ENCODE measurements at regions not wholly inside any gene's neighbourhood (a gene's known extent, or its start where the extent isn't known, plus 50 kb on each side); places are given as distances from the start of the nearest gene placed in this dataset.
A peak's percentile ranks its signal among the peaks of the same experiment; 100 is the strongest.

GRCh38 chr21:38996355-38996754, 186.9 kb downstream of the PSMG1 start:
- no peak for DNase-seq

DNA sequence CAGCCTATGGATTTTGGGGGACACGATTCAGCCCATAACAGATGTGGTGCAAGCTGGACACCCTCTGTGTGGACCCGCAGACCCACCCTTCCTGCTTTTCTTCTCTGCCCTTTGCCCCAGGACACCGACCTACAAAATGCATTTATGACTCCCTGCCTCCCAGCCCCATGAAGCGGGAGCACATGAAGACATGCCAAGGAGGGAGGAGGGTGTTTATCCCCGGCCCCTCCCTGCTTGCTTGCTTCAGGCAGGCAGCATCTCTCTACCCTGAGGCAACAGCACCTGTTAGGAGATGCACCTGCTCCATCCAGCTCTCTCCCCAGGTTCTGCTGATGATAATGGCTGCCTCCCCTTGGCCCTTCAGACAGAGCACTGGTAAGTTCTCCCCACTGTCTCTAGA, 187.5 kb downstream of the PSMG1 start:
- DNase-seq: no peak

DNA sequence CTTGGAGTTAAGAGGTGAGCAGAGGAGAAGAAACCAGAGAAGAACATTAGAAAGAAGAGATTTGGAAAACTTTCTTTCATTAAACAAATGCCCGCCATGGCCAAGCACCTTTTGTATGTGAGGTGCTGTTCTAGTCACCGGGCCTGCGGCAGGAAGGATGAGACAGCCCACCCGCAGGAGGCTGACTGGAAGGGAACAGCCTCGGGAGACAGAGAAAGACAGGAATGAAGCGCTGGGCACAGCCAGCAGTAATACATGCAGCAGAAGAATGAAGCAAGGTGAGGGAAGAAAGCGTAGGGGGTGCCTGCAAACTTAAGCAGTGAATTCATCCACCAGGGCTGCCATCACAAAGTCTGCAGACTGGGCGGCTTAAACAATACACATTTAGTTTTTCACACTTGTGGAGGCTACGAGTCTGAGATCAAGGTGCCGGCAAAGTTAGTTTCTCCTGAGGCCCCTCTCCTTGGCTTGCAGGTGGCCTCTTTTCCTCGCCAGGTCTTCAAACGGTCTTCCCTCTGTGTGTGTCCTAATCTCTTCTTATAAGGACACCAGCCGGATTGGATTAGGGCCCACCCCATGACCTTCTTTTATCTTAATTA, 188.1 kb downstream of the PSMG1 start:
- DNase-seq: no peak

GRCh38 chr21:38994042-38994441, 188.3 kb downstream of the ETS2 start:
- DNase-seq: no peak

DNA sequence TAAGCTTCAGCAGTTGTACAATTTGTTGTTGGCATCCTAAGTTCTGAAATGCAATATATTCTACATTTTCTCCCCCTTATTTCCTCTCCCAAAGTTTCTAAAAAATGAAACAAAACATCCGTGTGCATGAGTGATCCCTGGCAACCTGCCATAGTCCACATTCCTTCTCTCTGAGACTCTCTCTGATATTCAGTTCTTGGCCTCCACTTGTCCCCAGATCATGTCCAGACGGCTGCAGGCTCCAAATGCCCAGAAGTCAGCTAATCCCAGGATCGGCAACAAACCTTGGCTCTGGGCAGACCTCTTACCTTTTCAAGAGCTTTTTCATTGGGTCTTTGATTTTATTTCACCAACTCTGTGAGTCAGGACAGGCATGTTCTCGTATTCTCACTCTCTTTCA, 187.8 kb downstream of the ETS2 start:
- no peak for DNase-seq

DNA sequence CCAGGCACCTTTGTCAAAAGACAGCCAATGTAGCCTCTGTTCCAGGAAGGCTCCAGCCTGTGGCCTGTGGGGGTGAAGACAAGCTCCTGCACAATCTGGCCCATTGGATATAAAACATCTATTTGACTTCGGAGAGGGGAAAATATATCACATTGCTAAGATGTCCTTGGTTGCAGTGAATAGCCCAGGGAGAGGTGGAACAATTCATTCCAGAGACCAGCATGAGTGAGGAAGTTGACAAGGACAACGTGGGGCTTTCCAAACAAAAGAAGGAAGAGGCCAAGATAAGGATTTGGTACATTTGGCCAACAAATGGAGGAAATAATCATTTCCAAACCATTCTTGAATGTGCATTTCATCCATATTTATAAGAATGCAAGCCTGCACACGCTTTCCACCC, 187.0 kb downstream of the ETS2 start:
- no peak for DNase-seq

GRCh38 chr21:38990424-38990794, 184.7 kb downstream of the ETS2 start:
- no peak for DNase-seq

DNA sequence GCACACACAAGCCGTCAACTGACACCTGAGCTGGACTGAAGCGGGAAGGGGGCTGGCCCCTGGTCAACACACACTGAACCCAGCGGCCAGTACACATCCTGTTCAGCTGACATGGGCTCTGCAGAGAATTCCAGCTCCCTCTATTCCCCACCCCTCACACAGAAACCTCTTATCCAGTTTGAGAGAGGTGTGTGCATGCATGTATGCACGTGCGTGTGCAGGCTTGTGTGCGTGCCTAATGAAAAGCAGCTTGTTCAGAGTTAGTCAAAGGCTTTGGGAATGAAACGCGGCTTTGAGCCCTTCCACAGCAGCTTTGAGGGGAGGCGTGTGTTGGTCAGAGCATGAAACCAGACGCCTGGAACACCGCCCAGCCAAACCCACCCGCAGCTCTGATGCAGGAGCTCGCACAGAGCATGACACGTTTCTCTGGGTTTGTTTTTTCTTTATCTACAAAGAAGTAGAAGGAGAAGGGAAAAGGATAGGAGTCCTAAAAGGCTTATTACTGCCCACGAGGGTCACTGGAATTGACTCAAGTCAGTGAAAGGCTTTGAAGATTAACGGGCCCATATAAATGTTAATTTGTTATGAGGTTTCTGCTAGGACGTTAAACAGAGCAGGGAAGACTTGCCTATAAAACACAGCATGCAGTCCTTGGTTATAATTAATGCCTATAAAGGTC, 184.2 kb downstream of the ETS2 start:
- no peak for DNase-seq

DNA sequence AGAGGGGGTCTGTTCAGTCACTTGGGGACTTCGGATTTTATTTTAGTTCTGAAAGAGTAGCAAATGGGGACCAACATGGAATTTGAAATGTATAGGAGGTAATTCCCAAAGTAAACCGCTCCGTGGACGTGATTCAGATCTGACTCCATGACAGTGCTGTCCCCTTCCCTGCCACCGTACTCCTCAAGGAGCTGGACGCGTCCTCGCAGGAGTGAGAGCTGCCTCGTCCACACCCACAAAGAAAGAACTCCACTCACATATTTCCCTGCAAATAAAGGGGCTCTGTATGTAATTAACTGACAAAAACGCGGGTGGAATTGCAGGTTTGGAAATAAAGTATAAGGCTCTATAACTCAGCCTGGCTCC, 183.6 kb downstream of the ETS2 start:
- DNase-seq: no peak

GRCh38 chr21:38988509-38989378, 183.0 kb downstream of the ETS2 start:
- DNase-seq: no peak

- DNase-seq: no peak
Observed at GRCh38 chr21:38987633-38988508, 182.1 kb downstream of the ETS2 start.

- DNase-seq: no peak
Observed at GRCh38 chr21:38986806-38987632, 181.3 kb downstream of the ETS2 start.

GRCh38 chr21:38986406-38986805, 180.7 kb downstream of the ETS2 start:
- no peak for DNase-seq

DNA sequence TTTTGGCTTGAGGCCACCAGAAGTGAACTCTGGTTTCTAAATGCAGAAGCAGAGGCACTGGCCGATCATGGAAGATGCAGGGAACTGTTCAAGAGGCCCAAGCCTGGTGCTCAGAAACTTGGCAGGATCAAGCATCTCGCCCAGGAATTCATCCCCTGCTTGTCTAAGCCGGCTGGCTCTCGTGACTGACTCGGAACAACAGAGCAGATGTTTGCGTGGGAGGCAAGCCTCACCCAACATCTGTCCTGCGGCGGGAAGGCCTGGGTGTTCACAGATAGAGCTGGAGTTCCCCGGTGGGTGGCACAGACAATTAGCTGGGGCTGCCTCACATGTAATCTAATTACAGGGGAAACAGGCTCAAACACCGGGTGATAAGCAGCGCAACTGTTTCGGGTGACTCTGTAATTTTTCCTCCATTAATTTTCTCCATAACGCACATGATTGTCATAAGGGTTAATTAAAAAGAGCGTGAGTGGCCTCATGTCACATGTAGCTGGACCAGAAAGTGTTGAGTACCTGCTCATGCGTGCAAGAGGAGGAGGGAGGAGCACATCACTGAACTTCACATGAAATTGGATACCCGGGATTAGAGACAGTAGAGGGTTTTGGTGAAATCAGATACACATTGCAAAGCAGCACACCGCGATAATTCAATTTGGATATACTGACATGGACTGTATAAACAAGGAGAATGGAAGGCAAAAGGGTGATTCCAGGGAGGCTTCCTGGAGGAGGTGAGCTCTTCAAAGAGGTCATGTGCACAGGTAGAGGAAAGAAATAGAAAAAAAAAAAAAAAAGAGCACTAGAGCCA, 180.0 kb downstream of the ETS2 start:
- DNase-seq: peak; percentile 11

- no peak for DNase-seq
Observed at GRCh38 chr21:38984982-38985567, 179.3 kb downstream of the ETS2 start.

- no peak for DNase-seq
Observed at GRCh38 chr21:38984568-38984967, 178.8 kb downstream of the ETS2 start.

DNA sequence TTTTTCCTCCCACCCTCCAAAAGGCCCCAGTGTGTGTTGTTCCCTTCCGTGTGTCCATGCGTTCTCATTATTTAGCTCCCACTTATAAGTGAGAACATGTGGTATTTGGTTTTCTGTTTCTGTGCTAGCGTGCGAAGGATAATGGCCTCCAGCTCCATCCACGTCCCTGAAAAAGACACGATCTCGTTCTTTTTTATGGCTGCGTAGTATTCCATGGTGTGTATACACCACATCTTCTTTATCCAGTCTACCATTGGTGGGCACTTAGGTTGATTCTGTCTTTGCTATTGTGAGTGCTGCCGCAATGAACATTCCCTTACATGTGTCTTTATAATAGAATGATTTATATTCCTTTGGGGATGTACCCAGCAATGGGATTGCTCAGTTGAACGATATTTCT, 177.8 kb downstream of the ETS2 start:
- DNase-seq: no peak

DNA sequence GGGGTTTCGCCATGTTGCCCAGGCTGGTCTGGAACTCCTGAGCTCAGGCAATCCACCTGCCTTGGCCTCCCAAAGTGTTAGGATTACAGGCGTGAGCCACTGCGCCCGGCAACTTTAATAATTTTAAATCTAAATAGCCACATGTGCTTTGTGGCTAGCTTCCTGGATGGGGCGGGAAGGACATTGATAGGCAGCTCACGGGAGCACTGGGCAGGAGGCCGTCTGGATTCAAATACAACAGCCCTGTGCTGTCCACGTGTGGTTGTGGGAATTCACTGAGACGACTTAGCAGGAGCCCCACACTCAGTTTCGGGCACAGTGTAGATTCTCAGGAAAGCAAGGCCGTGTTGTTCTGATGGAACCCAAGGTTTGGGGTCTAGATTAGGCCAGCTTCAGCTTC, 177.1 kb downstream of the ETS2 start:
- DNase-seq: no peak

GRCh38 chr21:38982096-38982495, 176.4 kb downstream of the ETS2 start:
- no peak for DNase-seq

- no peak for DNase-seq
Observed at GRCh38 chr21:38980416-38981313, 174.9 kb downstream of the ETS2 start.

Data from activated T-cell treated with anti-CD3 and anti-CD28 coated beads for 4 hours (primary cell).